KOPT-K1 (cell line): ENCODE measurements at regions not wholly inside any gene's neighbourhood (a gene's known extent, or its start where the extent isn't known, plus 50 kb on each side); places are given as distances from the start of the nearest gene placed in this dataset.

Experiments
- H3K27ac ChIP-seq: fragments of 200-600 bp; sonication (generic); 2 replicates; pipeline ENCODE4 v1.5.1; 2016; ENCODE audit warnings: antibody characterized with exemption, mild to moderate bottlenecking, low read depth, low read length; ENCODE audit not compliant: poor library complexity, severe bottlenecking
- H3K36me3 ChIP-seq: fragments of 200-600 bp; sonication (generic); 2 replicates; pipeline ENCODE4 v1.5.1; 2017; ENCODE audit warnings: antibody characterized with exemption, mild to moderate bottlenecking, low read length, moderate library complexity; ENCODE audit not compliant: insufficient read depth
- H3K9me3 ChIP-seq: fragments of 200-600 bp; sonication (generic); 2 replicates; pipeline ENCODE4 v1.5.1; 2017; ENCODE audit warnings: antibody characterized with exemption, low read length, mild to moderate bottlenecking; ENCODE audit not compliant: insufficient read depth, poor library complexity, severe bottlenecking

DNA sequence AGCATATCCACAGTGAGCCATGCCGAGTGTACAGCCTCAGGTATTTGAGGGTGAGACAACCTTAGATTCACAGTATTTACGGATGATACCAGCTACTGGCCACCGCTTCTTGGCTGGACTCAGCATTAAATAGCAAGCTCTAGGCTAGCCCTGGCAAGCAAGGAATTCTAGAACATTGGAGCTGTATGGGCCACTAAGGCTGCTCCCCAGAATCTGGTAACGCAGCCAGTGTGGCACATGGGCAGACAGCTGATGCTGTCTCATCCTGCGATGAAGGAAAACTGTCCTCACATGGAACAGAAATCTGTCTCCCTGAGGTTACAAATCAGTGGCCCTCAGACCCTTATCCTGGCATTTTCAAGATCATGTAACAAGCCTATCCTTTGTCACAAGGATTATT, 57.6 kb upstream of the RGMA start:
- Histone ChIP-seq H3K27ac (no peak overlapping the region), H3K9me3 (no peaks in the 10 kb centered on the region), H3K36me3 (no peaks in the 10 kb centered on the region)

GRCh38 chr15:93146196-93146595, 57.2 kb upstream of the RGMA start:
- no peaks in the 10 kb centered on the region for H3K36me3 ChIP-seq
- H3K9me3 ChIP-seq: no peaks in the 10 kb centered on the region
- no peak overlapping the region for H3K27ac ChIP-seq

DNA sequence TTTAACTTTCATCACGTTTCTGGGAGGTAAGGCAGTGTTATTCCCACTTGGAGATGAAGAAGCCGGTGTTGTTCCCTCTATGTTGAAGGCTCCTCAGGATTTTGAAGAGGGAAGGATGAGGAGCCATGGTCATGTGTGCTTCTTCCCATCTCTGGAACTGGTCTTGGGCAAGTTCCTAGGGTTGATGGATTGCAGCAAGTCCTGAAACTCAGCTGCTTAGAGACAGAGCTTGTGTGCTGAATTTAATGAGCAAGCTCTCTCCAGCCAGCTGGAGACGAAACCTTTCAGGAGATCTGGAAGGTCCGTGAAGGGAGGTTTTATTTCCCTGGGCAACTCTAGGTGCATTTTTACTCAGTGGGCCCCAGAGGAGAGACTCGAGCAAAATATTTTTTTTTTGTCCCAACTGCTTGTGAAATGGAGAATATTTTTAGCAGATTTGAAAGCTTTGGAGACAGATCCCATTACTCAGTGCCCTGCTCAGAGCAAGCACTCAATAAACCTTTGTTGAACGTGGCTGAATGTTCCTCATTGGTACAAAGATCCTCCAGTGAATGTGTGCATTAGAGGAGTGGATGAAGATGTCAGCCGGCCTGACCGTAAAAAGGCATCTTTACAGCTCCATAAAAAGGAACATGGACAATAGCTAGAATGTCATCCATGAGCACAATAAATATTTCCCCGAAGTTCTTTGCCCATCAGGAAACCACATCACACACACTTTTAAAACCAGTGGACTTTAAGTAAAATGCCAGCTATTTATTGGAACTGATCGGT, 55.6 kb upstream of the RGMA start:
- H3K36me3 ChIP-seq: no peaks in the 10 kb centered on the region
- H3K27ac ChIP-seq: no peak overlapping the region
- H3K9me3 ChIP-seq: no peaks in the 10 kb centered on the region

DNA sequence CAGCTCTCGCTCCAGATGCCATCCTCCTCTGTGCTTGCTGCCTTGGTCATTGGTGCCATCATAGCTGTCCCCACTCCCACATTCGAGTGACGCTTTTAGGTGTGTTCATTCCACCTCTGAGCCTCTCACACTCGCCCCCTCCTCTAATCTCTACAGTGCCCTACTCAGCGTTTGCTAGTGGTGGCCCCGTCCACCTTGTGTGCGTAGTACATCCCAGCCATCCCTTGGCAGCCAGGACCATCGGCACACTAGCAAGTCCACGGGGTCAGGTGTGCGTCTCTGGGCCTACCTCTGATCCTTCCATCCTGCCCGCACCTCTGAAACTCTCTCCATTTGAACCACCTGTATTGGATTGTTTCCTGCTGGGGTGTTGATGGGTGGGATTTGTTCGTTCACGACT, 54.2 kb upstream of the RGMA start:
- Histone ChIP-seq H3K27ac (no peak overlapping the region), H3K9me3 (no peaks in the 10 kb centered on the region), H3K36me3 (no peaks in the 10 kb centered on the region)

DNA sequence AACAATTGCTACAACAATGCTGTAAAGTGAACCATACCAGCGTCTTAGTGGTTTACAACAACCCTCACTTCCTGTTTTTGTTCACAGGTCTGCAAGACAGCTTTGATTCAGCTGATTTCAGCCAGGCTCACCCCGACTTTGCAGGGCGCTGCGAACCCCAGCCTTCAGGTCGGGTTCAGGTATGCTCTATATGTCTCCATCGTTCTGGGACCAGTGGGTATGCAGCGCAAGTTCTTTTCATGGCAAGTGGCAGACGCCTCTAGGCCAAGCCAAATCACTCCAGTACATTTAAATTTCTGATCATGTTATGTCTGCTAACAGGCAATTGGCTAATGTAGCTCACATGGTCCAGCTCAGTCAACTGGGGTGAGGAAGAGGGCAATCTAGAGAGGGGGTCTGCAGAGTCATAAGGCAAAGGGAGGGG, 52.4 kb upstream of the RGMA start:
- H3K36me3 ChIP-seq: no peaks in the 10 kb centered on the region

DNA sequence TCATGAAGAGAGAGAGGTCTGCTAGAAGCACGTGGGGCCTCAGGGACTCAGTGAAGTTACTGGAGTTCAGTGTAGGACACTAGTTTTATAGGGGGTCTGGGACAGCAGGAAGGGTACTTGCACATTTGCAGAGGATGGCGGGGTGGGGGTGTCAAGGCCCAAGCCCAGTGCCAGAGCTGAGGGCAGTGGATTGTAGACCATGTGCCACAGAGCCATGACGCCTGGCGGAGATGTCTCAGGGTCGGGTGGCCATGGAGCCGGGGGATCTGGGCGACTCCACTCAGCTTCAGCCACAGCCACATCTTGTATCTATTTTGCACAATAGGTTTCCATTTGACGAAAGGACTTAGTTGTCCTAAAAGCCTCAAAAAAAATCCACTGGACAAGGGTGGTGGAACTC, 50.4 kb upstream of the RGMA start:
- no peaks in the 10 kb centered on the region for H3K36me3 ChIP-seq
- no peaks in the 10 kb centered on the region for H3K9me3 ChIP-seq
- no peak overlapping the region for H3K27ac ChIP-seq

More for the DNA sequence above, 52.4 kb upstream of the RGMA start:
- no peaks in the 10 kb centered on the region for H3K9me3 ChIP-seq
- peak overlapping the region; percentile 44 for H3K27ac ChIP-seq

DNA sequence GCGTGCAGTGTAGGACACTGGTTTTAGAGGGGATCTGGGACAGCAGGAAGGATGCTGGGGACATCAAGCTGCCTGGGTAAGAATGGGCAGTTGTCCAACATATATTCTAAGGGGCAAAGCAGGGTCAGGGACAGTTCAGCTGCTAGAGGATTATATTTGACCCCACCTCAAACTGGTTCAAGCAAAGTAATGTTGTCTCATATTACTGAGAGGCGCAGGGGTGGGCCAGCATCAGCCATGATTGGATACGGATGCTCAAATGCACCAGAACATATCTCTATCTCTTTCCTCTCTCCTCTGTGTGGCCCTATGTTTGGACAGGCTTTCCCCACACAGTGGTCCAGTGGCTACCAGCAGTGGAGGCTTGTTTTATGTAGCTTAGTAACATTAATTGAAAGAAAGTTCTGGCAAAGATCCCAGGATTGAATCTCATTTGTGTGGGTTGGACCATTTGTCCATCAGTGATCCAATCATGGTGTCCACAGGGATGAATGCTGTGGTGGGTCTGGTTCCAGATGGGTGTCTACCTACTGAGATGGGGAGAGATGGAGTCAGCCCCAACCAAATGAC, 49.8 kb upstream of the RGMA start:
- Histone ChIP-seq H3K27ac (no peak overlapping the region), H3K36me3 (no peaks in the 10 kb centered on the region), H3K9me3 (no peaks in the 10 kb centered on the region)
